Right hindlimb (tissue), 1 donor: ENCODE measurements at regions not wholly inside any gene's neighbourhood (a gene's known extent, or its start where the extent isn't known, plus 50 kb on each side); places are given as distances from the start of the nearest gene placed in this dataset.
"Not testable (repeated sequence)": the region's sequence is repeated elsewhere in the genome, so short reads cannot be mapped to it uniquely, and the experiment has no call there.

Source experiments
- DNase-seq: peaks from one replicate; pipeline ENCODE4 v3.0.0-alpha.2; 2018

DNA sequence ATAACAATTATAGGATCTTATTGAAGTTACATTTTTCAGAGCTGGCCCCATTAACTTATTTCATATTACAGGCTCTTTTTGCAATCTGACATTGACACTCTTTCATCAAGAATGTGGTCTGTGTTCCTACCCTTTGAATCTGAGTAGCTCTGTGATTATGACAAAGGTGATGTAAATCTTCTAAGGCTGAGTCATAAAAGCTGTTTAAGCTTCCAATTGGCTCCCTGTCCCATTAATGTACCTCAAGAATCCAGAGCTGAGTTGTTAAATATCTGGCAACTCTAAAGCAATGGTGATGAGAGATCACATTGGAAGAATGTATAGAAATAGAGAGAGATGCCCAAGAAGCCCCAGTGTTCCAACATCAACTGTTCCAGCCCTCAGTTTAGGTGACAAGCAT lies 178.5 kb upstream of the DEPDC1 start:
- DNase-seq = no peak

- no peak for DNase-seq
Measured at GRCh38 chr1:68677684-68678351, 180.9 kb upstream of the DEPDC1 start.

DNA sequence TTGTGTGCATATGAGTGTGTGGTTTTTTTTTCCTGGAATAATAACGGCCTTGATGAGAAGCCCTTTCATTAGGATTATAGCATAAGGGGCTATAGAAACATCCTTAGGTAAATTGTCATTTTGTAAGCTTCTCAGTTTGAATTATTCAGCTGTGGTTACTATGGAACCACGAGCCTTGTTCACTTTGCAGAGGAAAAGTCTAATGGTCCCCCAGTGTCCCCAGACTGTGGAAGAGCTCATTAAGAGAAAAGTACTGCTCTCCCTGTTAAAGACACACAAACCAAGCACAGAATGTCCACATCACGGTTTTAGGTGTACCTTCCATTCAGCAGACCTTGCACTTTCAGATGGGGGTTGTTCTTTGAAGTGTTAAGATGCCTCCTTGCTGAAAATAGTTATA lies 199.3 kb upstream of the DEPDC1 start:
- no peak for DNase-seq

- DNase-seq = no peak
Measured at GRCh38 chr1:68703921-68704354, 207.1 kb upstream of the DEPDC1 start.

GRCh38 chr1:68704800-68705443 lies 208.0 kb upstream of the DEPDC1 start:
- no peak for DNase-seq

- no peak for DNase-seq
Measured at GRCh38 chr1:68705466-68705865, 208.6 kb upstream of the DEPDC1 start.

GRCh38 chr1:68706639-68707317 lies 209.9 kb upstream of the DEPDC1 start:
- no peak for DNase-seq

DNA sequence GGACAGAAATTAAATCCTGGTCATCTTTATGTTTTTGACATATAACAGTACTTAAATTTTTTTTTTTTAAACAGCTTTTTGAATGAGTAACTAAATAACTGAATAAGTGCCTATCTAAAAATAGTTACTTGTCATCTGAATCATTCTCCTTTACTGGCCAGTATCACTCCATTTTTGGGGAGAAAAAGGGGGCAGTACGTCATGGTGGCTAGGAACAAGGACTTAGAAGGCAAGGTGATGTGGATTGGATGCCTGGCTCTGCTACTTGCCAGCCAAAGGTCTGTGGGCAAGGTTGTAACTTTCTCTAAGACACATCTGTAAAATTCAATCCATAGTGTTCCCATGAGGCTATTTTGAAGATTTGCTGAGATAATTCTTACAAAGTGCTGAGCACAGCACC lies 220.4 kb upstream of the DEPDC1 start:
- no peak for DNase-seq

GRCh38 chr1:68720476-68720875 lies 223.6 kb upstream of the DEPDC1 start:
- DNase-seq = no peak

DNA sequence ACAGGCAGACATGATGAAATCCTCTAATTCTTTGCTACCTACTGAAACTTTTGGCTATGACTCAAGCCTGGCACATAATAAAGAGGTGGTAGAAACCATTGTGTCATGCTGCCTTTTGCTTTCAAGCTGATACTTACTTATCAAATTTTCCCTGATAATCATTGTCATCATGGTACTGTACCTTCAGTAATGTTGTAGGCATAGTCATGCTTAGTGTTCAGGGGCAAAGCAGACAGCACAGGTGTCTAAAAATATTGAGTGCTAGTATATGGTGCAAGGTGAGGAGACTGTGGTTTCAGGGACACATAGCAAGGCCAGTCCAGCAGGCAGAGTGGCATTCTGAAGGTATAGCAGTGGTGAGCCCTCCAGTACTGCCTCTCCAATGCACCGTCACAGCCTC lies 226.9 kb upstream of the DEPDC1 start:
- DNase-seq = no peak

DNA sequence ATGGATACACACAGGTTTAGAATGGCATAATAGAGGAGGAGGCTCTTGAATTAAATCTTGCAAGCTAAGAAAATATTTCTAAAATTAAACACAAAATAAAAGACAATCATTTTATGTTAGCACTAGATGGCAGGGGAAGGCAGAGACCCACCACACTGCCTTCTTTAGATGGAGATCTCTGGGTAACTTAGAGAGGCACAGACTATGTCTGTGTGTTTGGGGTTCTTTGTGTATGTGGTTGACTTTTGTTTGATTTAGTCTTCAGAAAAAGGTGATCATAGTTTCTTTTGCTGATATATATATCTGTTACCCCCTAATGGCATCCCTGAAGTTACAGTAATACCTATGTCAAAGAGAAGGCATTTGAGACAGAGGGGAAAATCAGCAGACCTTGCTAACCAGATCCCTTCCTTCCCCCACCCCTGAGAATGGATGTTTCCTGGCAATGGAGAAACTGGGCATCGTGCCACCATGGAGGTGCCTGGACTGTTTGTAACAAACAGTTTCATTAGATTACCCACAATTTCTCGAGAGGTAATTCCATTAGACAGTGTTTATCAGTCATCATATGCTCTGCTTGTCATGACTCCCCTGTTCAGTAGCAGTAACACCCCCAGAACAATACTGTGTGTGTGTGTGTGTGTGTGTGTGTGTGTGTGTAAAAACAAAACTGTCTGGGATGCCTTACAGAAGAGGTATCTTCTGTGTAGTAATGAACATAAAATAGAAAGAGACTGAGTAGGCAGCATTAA lies 228.3 kb upstream of the DEPDC1 start:
- no peak for DNase-seq

DNA sequence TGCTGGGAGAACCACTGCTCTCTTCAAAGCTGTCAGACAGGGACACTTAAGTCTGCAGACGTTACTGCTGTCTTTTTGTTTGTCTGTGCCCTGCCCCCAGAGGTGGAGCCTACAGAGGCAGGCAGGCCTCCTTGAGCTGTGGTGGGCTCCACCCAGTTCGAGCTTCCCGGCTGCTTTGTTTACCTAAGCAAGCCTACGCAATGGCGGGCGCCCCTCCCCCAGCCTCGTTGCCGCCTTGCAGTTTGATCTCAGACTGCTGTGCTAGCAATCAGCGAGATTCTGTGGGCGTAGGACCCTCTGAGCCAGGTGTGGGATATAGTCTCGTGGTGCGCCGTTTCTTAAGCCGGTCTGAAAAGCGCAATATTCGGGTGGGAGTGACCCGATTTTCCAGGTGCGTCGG lies 242.6 kb upstream of the DEPDC1 start:
- DNase-seq = not testable (repeated sequence)

DNA sequence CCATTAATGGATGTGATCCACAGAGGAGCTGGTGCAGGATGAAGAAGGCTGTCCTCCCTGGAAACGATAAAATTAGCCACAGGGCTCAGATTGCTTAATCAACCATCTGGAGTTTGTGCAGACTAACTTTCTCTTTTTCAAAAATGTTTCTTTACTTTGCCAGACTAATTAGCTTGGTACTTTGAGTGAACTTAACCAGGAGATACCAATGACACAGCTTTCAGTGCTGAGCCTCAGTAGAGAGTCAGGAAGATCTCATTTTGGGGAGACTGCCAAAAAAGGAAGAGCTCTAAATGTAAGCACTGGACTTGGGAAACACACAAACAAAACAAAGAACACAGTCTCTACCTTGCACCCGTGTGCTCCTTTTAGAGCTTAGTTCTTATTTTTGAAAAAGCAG lies 248.1 kb upstream of the DEPDC1 start:
- DNase-seq = no peak

GRCh38 chr1:68745451-68745850 lies 248.6 kb upstream of the DEPDC1 start:
- DNase-seq = no peak

DNA sequence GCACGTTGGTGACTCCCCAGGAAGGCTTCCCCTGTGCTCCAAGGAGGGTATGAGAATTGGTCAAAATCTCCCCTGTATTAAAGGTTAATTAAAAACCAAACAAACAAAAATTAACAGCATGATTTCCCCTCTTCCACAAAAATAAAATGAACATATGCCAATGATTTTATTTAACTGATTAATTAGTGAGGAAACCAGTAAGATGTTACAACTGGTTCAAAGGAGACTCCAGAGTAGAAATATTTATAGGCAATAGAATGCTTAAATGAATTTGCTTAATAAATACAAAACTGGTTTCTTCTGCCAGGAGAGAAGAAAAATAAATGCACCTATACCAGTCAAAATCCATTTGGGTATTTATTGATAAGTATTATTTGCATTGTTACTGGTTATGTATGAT lies 249.5 kb upstream of the DEPDC1 start:
- DNase-seq = no peak

DNA sequence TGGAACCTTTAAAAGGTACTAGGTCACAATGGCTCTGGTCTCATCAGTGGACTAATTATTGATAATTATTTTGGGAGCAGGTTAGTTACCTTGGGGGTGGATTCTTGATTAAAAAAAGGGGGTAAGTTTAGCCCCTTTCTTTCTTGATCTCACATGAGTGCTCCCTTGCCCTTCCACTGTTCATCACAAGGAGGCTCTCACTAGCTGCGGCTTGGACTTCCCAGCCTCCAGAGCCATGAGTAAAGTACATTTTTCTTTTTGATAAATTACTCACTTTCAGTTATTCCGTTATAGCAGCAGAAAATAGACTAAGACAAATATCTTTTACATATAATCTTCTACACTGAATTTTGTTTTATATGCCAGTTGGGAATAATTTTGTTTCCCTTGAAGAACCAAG lies 254.8 kb upstream of the DEPDC1 start:
- DNase-seq = no peak

- DNase-seq = no peak
Measured at GRCh38 chr1:68758666-68759209, 261.9 kb upstream of the DEPDC1 start.

GRCh38 chr1:68767941-68768340 lies 271.1 kb upstream of the DEPDC1 start:
- DNase-seq = no peak

GRCh38 chr1:68770817-68771216 lies 273.9 kb upstream of the DEPDC1 start:
- DNase-seq = no peak

DNA sequence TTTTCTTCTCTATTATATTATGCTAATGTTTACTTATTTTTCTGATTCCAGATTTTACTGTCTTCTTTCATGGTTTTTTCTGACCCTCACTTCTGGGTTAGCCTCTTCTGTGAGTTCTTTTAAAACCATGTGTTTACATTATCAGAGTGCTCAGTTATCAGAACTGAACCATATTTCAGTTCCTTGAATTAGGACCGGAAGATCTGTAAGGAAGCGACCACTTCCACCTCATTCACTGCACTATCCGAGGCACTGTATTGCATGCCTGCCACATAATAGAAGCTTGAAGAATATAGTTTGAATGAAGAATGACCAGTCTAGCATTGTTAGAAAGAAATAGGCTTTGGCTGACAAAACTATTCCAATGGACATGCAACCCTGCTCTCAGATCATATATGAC lies 281.0 kb upstream of the DEPDC1 start:
- DNase-seq = no peak

DNA sequence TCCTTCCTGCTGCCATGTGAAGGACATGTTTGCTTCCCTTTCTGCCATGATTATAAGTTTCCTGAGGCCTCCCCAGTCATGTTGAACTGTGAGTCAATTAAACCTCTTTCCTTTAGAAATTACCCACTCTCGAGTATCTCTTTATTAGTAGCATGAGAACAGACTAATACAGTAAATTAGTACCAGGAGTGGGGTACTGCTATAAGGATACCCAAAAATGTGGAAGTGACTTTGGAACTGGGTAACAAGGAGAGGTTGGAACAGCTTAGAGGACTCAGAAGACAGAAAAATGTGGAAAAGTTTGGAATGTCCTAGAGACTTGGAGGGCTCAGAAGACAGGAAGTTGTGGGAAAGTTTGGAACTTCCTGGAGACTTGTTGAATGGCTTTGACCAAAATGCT lies 283.0 kb upstream of the DEPDC1 start:
- not testable (repeated sequence) for DNase-seq

GRCh38 chr1:68780919-68781318 lies 284.0 kb upstream of the DEPDC1 start:
- no peak for DNase-seq

DNA sequence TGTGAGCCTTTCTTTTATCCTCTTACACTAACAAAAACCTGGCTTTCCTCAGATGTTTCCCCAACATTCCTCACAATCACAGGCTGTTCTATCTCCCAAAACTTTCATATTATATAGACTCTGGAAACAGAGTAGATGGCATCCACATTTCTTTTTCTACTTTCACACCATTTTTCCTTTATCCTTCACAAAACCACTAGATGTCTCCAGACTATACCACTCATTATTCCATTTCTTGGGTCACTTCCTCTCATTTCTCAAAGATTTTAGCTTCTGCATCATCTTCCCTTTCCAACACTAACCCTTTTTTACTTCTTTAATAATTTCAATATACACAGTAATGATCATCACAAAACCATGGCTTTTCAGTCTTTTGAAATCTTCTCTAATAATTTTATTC lies 286.0 kb upstream of the DEPDC1 start:
- no peak for DNase-seq
